ENCODE measurements at regions not wholly inside any gene's neighbourhood (a gene's known extent, or its start where the extent isn't known, plus 50 kb on each side); places are given as distances from the start of the nearest gene placed in this dataset.

GRCh38 chr3:192038726-192039125, 577.8 kb downstream of the PYDC2 start:
- no peak for TF ChIP-seq CTCF (IDR thresholded peaks at IDR 0.05)
- TF ChIP-seq REST (IDR thresholded peaks at IDR 0.05; ENCODE audit: insufficient read depth in 1 of 2, low read depth in 2 of 2, low read length in 1 of 2): no peak
- TF ChIP-seq POLR2AphosphoS5 (IDR thresholded peaks at IDR 0.05; ENCODE audit: low read depth, low read length): no peak

All from Panc1 (cell line).